Heart right ventricle (tissue), 16 donors: ENCODE measurements at regions not wholly inside any gene's neighbourhood (a gene's known extent, or its start where the extent isn't known, plus 50 kb on each side); places are given as distances from the start of the nearest gene placed in this dataset.

Experiments
- ATAC-seq, 8 donors: fragments of 200-7000 bp; cut with Tn5 transposase; one replicate each; pipeline ENCODE4 v1.9.1; 2020; ENCODE audit warnings: mild to moderate bottlenecking in 8 of 8, moderate library complexity in 8 of 8, moderate number of reproducible peaks in 1 of 8
- DNase-seq, 2 donors: peaks; one replicate each; pipeline ENCODE4 v3.0.0-alpha.2; 2020
- H3K27ac ChIP-seq, 10 donors: fragments of 200-600 bp; sonication (generic) in 2 of 10; one replicate each; pipeline versions ENCODE4 v1.5.0 to v1.8.0; 2020 to 2022; ENCODE audit warnings: mild to moderate bottlenecking in 3 of 10
- H3K27me3 ChIP-seq, 7 donors: fragments of 200-600 bp; one replicate each; pipeline ENCODE4 v1.8.0; 2021 to 2022; ENCODE audit warnings: mild to moderate bottlenecking in 2 of 7
- H3K36me3 ChIP-seq, 9 donors: fragments of 200-600 bp; sonication (generic) in 1 of 9; one replicate each; pipeline versions ENCODE4 v1.5.0 to v1.8.0; 2020 to 2022; ENCODE audit warnings: mild to moderate bottlenecking in 2 of 9
- H3K4me1 ChIP-seq, 9 donors: fragments of 200-600 bp; sonication (generic) in 1 of 9; one replicate each; pipeline versions ENCODE4 v1.5.0 to v1.8.0; 2020 to 2022; ENCODE audit warnings: mild to moderate bottlenecking in 4 of 9
- H3K4me3 ChIP-seq, 10 donors: fragments of 200-600 bp; sonication (generic) in 2 of 10; one replicate each; pipeline versions ENCODE4 v1.5.0 to v1.8.0; 2020 to 2022; ENCODE audit warnings: mild to moderate bottlenecking in 7 of 10, moderate library complexity in 2 of 10
- H3K9me3 ChIP-seq, 11 donors: fragments of 200-600 bp in 10 of 11; sonication (generic) in 2 of 11; one replicate each; pipeline versions ENCODE4 v1.5.0 to v1.8.0; 2013 to 2022; ENCODE audit warnings: mild to moderate bottlenecking in 2 of 11, control low read depth in 1 of 11, moderate library complexity in 1 of 11
- CTCF ChIP-seq, 9 donors: fragments of 200-600 bp; sonication (generic) in 2 of 9; IDR thresholded peaks; one replicate each; pipeline versions ENCODE4 v1.5.0 to v1.8.0; 2021 to 2022; ENCODE audit warnings: antibody characterized with exemption in 9 of 9, mild to moderate bottlenecking in 5 of 9, moderate library complexity in 1 of 9
- WGBS, 2 donors: extraction: QIAGEN DNeasy Blood & Tissue Kit; methylation state at CpG; one replicate each; pipeline ENCODE4 v1.1.7; 2013; ENCODE audit warnings: inconsistent platforms in 1 of 2; 5-methylcytosine and 5-hydroxymethylcytosine counted together
- intact Hi-C, 10 donors: fragments of 100-400 bp; cut with DNase I; formaldehyde crosslinking; loops; one replicate each; pipeline versions ENCODE4 v1.11.1 to v1.14.2; 2022
- donor health status: Arrhythmogenic right ventricular cardiomyopathy.
- donor health status: ischemic (EF 13 %, LVEDD 7.1; RV severe dilation, severe dysfunction).
- donor health status: healthy with polysubstance abuse.
- donor health status: DM: no; HTN: yes; CAD: no.
- donor health status: DM: no; HTN: no; CAD: no.
- donor health status: ischemic (EF 25% LVEDD 6.9; RV normal size, moderate dysfunction).
- donor health status: ischemic (EF 25% LVEDD 5.7; RV mildly dilated, moderate dysfunction).
- donor health status: healthy.
- donor health status: DM: yes; HTN: yes; CAD: no.
- donor health status: Ischemic cardiomyopathy.
- donor health status: ischemic (EF 35%, LVEDD 5.7; RV mildly dilated, moderate dysfunction).
- donor health status: nonischemic (EF 11% LVEDD 7.7; RV severe dilation, severe dysfunction).
- donor health status: DM: yes; HTN: yes; CAD: no.
- donor health status: PGD.
- donor health status: ischemic (EF 29% LVEDD 5.4; RV normal size, mild dysfunction).
- donor health status: nonischemic (EF 23%, LVEDD 6.1; RV moderate dilation, normal function).

- ATAC-seq (no peak), DNase-seq (no peak)
- H3K36me3 ChIP-seq = no peaks in the 10 kb centered on the region
- no peaks in the 10 kb centered on the region for H3K9me3 ChIP-seq
- H3K27ac ChIP-seq = no peak overlapping the region
- no peak for TF ChIP-seq CTCF (IDR thresholded peaks at IDR 0.05)
- WGBS, 2 donors = 55 to 62% methylated on average over 2 of the region's 2 CpGs
- H3K4me3 ChIP-seq = no peak overlapping the region
- H3K4me1 ChIP-seq = peaks cover 0 to 11% (median 0%) of the 10 kb centered on the region in 9 donors
- intact Hi-C loops = no loop called here
- H3K27me3 ChIP-seq = peaks cover 0 to 11% (median 6%) of the 10 kb centered on the region in 7 donors
These were observed 109.6 kb downstream of the TBX19 start for GRCh38 chr1:168390271-168390670.

- 69 to 83% methylated on average over 5 of the region's 5 CpGs for WGBS, 2 donors
- H3K9me3 ChIP-seq = no peaks in the 10 kb centered on the region
- intact Hi-C loops = no loop called here
- H3K36me3 ChIP-seq = no peaks in the 10 kb centered on the region
- no peak overlapping the region for H3K27ac ChIP-seq
- no peak overlapping the region for H3K4me3 ChIP-seq
- H3K4me1 ChIP-seq = peaks cover 0 to 11% (median 0%) of the 10 kb centered on the region in 9 donors
- ATAC-seq (peak in 1 of 8 donors; percentile 33), DNase-seq (no peak)
- peaks cover 0 to 11% (median 6%) of the 10 kb centered on the region in 7 donors for H3K27me3 ChIP-seq
- TF ChIP-seq CTCF (IDR thresholded peaks at IDR 0.05) = no peak
These were observed 107.4 kb downstream of the TBX19 start for GRCh38 chr1:168387781-168388760.

- Histone ChIP-seq H3K36me3 (no peaks in the 10 kb centered on the region), H3K4me3 (peak overlapping the region in 2 of 10 donors; percentile 8 to 17), H3K9me3 (no peaks in the 10 kb centered on the region), H3K4me1 (peaks cover 0 to 11% (median 0%) of the 10 kb centered on the region in 9 donors), H3K27me3 (peaks cover 0 to 11% (median 6%) of the 10 kb centered on the region in 7 donors), H3K27ac (no peak overlapping the region)
- intact Hi-C loops = no loop called here
- DNase-seq (peak; percentile 10 to 28), ATAC-seq (peak in 4 of 8 donors; percentile 31 to 57 (median 48))
- WGBS, 2 donors = 24 to 26% methylated on average over 25 of the region's 25 CpGs
- TF ChIP-seq CTCF (IDR thresholded peaks at IDR 0.05) = peak in 2 of 9 donors; percentile 9 to 18
These were observed 106.4 kb downstream of the TBX19 start for GRCh38 chr1:168386949-168387586.

- Histone ChIP-seq H3K27ac (no peak overlapping the region), H3K36me3 (no peaks in the 10 kb centered on the region), H3K27me3 (peaks cover 0 to 11% (median 6%) of the 10 kb centered on the region in 7 donors), H3K4me1 (peaks cover 0 to 11% (median 0%) of the 10 kb centered on the region in 9 donors), H3K9me3 (no peaks in the 10 kb centered on the region), H3K4me3 (no peak overlapping the region)
- 78 to 80% methylated on average over 2 of the region's 2 CpGs for WGBS, 2 donors
- ATAC-seq = no peak
- no peak for DNase-seq
- intact Hi-C loops = no loop called here
- TF ChIP-seq CTCF (IDR thresholded peaks at IDR 0.05) = no peak
These were observed 105.8 kb downstream of the TBX19 start for GRCh38 chr1:168386492-168386891.
